Thyroid gland (tissue), 4 donors: ENCODE measurements at regions not wholly inside any gene's neighbourhood (a gene's known extent, or its start where the extent isn't known, plus 50 kb on each side); places are given as distances from the start of the nearest gene placed in this dataset.

Experiments
- POLR2A ChIP-seq, 2 donors: fragments of 450-650 bp; IDR thresholded peaks; one replicate each; pipeline ENCODE4 v1.6.1; 2017; ENCODE audit warnings: antibody characterized with exemption in 2 of 2, mild to moderate bottlenecking in 2 of 2, moderate library complexity in 1 of 2
- TF ChIP-seq, protein P1 (sequence below), 6 experiments: fragments of 200-600 bp in 3 of 6; fragments of 450-650 bp in 3 of 6; sonication (generic) in 3 of 6; IDR thresholded peaks; one replicate each; pipeline ENCODE4 v1.5.1; 2016 to 2019; ENCODE audit warnings: antibody characterized with exemption in 6 of 6, mild to moderate bottlenecking in 2 of 6, inconsistent platforms in 1 of 6, moderate library complexity in 1 of 6

DNA sequence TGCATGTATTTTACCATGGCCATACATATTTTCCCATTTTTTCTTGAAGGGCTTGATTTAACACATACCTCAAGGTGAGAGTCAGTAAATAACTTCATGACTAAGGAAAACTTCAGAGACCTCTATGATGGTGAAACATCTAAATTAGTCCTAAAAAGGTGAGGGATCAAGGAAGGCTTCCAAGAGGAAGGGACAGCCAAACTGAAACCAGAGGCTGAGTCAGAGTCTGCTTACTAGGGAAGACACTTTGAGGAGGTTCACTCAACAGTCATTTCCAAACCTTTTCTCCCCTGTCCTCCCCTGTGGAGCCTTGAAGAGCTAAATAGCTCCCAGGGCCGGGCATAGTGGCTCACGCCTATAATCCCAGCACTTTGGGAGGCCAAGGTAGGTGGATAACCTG is 206.6 kb downstream of the SHQ1 start:
- TF ChIP-seq, protein P1, sequence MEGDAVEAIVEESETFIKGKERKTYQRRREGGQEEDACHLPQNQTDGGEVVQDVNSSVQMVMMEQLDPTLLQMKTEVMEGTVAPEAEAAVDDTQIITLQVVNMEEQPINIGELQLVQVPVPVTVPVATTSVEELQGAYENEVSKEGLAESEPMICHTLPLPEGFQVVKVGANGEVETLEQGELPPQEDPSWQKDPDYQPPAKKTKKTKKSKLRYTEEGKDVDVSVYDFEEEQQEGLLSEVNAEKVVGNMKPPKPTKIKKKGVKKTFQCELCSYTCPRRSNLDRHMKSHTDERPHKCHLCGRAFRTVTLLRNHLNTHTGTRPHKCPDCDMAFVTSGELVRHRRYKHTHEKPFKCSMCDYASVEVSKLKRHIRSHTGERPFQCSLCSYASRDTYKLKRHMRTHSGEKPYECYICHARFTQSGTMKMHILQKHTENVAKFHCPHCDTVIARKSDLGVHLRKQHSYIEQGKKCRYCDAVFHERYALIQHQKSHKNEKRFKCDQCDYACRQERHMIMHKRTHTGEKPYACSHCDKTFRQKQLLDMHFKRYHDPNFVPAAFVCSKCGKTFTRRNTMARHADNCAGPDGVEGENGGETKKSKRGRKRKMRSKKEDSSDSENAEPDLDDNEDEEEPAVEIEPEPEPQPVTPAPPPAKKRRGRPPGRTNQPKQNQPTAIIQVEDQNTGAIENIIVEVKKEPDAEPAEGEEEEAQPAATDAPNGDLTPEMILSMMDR (IDR thresholded peaks at IDR 0.05), result no peak
- no peak for TF ChIP-seq POLR2A (IDR thresholded peaks at IDR 0.05)
